ENCODE measurements at regions not wholly inside any gene's neighbourhood (a gene's known extent, or its start where the extent isn't known, plus 50 kb on each side); places are given as distances from the start of the nearest gene placed in this dataset.
"Not testable (repeated sequence)": the region's sequence is repeated elsewhere in the genome, so short reads cannot be mapped to it uniquely, and the experiment has no call there.

DNA sequence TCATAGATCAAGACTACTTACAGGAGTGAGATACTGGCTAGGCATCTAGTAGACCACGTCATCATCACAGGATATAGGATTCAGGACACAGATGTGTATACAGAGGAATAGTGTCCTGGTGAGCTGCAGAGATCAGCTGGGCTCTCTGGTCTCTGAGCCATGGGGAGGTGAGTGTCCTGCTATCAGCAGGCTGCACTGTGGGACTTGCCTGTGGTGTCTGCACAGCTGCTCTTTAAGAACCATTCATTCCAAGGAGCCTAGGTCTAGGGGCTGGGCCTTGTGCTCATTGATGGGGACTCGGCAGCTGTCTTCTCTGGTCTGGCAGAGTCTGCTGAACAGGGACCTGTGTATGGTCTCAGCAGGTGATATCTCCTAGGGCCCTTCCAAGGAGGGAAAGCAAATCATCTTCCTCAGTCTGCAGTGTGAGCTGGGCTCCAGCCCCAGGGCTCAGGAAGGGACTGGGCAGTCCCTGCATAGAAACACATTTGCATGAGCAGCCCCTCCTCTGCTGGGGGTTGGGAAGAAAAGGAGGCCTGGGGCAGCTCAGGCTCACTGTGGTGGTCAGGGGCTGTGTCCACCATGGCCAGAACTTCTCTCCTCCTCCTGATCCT, 66.1 kb upstream of the VPREB1 start:
- TF ChIP-seq, protein P1, sequence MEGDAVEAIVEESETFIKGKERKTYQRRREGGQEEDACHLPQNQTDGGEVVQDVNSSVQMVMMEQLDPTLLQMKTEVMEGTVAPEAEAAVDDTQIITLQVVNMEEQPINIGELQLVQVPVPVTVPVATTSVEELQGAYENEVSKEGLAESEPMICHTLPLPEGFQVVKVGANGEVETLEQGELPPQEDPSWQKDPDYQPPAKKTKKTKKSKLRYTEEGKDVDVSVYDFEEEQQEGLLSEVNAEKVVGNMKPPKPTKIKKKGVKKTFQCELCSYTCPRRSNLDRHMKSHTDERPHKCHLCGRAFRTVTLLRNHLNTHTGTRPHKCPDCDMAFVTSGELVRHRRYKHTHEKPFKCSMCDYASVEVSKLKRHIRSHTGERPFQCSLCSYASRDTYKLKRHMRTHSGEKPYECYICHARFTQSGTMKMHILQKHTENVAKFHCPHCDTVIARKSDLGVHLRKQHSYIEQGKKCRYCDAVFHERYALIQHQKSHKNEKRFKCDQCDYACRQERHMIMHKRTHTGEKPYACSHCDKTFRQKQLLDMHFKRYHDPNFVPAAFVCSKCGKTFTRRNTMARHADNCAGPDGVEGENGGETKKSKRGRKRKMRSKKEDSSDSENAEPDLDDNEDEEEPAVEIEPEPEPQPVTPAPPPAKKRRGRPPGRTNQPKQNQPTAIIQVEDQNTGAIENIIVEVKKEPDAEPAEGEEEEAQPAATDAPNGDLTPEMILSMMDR (IDR thresholded peaks at IDR 0.05; ENCODE audit: insufficient read depth, low read depth, low read length, missing control alignments) = no peak
- no peak overlapping the region for H3K4me3 ChIP-seq (ENCODE audit: low read depth, low read length)
- no peak for DNase-seq (ENCODE audit: low read depth)

DNA sequence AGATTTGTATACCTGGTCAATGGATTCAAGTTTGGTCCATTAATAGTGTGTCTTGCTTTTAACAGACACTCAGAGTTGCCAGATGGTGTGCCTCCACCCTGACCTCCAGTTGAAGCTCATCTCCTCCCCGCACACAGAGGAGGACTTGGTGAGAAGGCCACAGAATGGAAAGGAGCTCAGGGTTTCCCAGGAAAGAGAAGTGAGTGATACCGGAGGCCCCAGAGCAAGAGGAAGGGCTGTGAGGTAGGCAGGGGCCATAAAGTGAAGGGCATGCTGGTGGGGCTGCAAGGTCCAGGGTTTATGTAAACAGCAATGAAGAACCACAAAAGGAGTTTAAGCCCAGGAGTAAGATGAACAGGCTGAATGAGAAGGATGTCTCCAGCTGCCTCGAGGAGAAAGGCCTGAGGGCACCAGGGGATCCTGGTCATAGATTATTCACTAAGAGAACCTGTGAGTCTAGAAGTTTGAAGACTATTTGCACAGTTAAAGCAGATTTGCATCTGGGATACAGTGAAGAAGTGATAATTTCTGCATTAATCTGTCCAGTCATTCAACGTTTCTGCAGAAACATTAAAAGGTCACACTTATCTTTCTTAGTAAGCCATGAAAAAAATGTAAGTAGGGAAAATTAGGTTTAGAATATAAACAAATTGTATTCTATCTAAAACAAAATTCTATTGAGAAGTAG, 67.5 kb upstream of the VPREB1 start:
- TF ChIP-seq, protein P1 (IDR thresholded peaks at IDR 0.05; ENCODE audit: insufficient read depth, low read depth, low read length, missing control alignments) = no peak
- DNase-seq (ENCODE audit: low read depth) = no peak
- H3K4me3 ChIP-seq (ENCODE audit: low read depth, low read length) = no peak overlapping the region

- not testable (repeated sequence) for DNase-seq (ENCODE audit: low read depth); H3K4me3 ChIP-seq (ENCODE audit: low read depth, low read length)
Measured at GRCh38 chr22:22172896-22173628, 71.5 kb upstream of the VPREB1 start.

DNA sequence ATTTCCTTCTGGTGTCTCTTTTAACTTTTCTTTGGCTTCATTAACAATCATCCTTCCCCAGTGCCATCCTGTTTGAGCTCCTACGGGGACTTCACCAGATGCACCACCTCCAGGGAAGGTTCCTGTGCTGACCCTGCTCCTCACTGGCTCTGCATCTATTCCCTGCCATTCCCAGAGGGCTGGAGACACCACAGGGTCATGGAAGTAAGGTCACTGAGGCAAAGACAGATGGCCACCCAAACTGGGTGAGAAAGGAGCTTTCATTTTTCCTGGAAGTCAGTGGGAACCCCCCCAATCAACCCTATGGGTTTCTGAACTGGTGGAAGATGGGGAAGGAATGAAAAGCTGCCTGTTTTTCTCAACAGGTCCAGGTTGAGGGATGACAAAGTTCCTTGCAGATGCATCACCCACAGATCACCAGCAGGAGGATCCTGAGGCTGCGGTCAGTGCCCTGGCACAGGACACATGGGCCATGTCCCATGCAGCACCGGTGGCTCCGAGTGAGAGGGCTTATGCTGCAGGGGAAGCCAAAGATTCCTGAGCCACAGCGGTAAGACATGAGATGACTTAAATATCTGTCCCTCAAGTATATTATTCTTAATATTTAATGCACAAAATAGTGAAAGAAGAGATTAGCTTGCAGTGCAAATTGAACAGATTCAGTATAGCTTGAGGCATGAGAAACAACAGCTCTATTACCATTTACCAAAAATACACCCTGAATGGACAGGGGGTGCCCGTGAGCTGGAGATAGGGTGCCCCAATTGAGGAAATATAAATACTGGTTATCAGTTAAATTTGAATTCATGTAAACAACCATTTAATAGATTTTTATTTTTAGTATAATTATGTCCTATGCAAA, 73.0 kb upstream of the VPREB1 start:
- peak; percentile 28 for DNase-seq (ENCODE audit: low read depth)
- H3K4me3 ChIP-seq (ENCODE audit: low read depth, low read length) = no peak overlapping the region
- TF ChIP-seq, protein P1 (IDR thresholded peaks at IDR 0.05; ENCODE audit: insufficient read depth, low read depth, low read length, missing control alignments) = peak; percentile 19

DNA sequence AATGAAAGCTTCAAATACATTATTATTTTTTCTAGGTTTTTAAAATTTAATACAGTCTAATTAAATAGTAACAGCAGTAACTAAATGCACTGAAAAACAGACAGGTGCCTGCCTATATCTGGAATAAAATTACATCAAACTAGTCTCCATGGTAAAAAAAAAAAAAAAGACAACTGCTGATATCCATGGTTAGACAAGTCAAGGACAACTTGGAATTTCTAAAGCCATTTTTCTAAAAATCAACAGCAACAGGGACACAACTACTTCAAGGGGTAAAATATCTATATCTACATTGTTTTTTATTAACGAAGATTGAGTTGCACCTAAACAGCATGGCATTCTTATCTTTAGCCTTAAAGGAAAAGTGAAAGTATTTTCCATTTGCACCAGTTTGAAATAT, 74.7 kb upstream of the VPREB1 start:
- TF ChIP-seq, protein P1 (IDR thresholded peaks at IDR 0.05; ENCODE audit: insufficient read depth, low read depth, low read length, missing control alignments) = no peak
- no peak for DNase-seq (ENCODE audit: low read depth)
- H3K4me3 ChIP-seq (ENCODE audit: low read depth, low read length) = no peak overlapping the region

GRCh38 chr22:22168941-22169867, 75.4 kb upstream of the VPREB1 start:
- no peak for DNase-seq (ENCODE audit: low read depth)
- TF ChIP-seq, protein P1 (IDR thresholded peaks at IDR 0.05; ENCODE audit: insufficient read depth, low read depth, low read length, missing control alignments) = no peak
- peak overlapping the region; percentile 36 for H3K4me3 ChIP-seq (ENCODE audit: low read depth, low read length)

Data from GM12865 (cell line).